ENCODE measurements at regions not wholly inside any gene's neighbourhood (a gene's known extent, or its start where the extent isn't known, plus 50 kb on each side); places are given as distances from the start of the nearest gene placed in this dataset.
"Not testable (repeated sequence)": the region's sequence is repeated elsewhere in the genome, so short reads cannot be mapped to it uniquely, and the experiment has no call there.

DNA sequence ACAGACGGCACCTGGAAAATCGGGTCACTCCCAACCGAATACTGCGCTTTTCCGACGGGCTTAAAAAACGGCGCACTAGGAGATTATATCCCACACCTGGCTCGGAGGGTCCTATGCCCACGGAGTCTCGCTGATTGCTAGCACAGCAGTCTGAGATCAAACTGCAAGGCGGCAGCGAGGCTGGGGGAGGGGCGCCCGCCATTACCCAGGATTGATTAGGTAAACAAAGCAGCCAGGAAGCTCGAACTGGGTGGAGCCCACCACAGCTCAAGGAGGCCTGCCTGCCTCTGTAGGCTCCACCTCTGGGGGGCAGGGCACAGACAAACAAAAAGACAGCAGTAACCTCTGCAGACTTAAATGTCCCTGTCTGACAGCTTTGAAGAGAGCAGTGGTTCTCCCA is 64.5 kb downstream of the SLC30A10 start:
- intact Hi-C loops (cut with micrococcal nuclease), result not testable (repeated sequence)

GRCh38 chr1:219862366-219862765 is 66.0 kb downstream of the SLC30A10 start:
- intact Hi-C loops (cut with micrococcal nuclease), result no loop called here

- intact Hi-C loops (cut with micrococcal nuclease), result no loop called here
These were observed 69.4 kb downstream of the SLC30A10 start for GRCh38 chr1:219858980-219859379.

DNA sequence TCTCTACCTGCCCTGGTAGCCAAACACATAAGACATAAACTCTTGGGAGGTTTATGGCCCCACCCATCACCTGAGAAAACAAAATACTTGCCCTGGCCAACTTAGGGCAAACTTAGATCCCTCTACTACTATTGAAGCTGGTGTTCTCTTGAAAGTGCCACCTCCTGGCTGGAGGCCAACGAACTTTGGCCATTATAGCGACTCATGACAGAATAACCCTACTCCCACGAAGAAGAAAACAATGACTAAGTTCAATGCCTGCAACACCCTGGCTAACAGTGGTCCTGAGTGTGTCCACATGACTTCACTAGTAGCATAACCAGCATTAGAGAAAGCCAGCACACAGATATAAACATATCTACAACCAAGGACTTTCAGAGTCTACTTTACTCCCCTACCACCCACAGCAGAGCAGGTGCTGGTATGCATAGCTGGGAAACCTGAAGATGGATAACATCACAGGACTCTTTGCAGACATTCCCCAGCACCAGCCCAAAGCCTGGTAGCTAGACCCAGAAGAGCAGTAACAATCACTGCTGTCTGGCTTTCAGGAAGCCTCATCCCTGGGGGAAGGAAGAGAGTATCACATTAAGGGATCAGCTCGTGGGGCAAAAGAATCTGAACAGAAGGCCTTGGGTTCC is 81.0 kb downstream of the SLC30A10 start:
- intact Hi-C loops (cut with micrococcal nuclease), result no loop called here

DNA sequence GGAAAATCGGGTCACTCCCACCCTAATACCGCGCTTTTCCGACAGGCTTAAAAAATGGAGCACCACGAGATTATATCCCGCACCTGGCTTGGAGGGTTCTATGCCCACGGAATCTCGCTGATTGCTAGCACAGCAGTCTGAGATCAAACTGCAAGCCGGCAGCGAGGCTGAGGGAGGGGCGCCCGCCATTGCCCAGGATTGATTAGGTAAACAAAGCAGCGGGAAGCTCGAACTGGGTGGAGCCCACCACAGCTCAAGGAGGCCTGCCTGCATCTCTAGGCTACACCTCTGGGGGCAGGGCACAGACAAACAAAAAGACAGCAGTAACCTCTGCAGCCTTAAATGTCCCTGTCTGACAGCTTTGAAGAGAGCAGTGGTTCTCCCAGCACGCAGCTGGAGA is 88.8 kb downstream of the SLC30A10 start:
- intact Hi-C loops (cut with micrococcal nuclease), result not testable (repeated sequence)

DNA sequence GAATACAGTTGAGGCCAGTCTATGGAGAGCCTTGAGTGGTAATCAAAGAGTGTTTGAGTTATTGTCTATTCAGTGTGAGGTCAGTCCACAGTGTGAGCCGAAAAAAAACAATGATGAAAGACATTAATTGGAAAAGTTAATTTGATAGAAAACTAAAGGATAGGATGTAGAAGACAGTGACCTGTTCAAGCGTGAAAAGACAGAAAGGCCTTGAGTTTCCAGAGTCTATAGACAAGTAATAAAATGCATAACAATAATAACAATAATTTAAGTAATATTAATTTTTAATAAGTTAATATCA is 90.4 kb downstream of the SLC30A10 start:
- intact Hi-C loops (cut with micrococcal nuclease), result loop anchor here (1.0 to 2.0 kb wide), 2 partner anchors 895 to 937 kb away; no protein-coding TSS in a partner anchor

GRCh38 chr1:219837274-219837993 is 90.9 kb downstream of the SLC30A10 start:
- intact Hi-C loops (cut with micrococcal nuclease), result loop anchor here (1.0 to 2.0 kb wide), 2 partner anchors 895 to 938 kb away; no protein-coding TSS in a partner anchor

- intact Hi-C loops (cut with micrococcal nuclease), result no loop called here
These were observed 93.9 kb downstream of the SLC30A10 start for GRCh38 chr1:219834314-219834917.

DNA sequence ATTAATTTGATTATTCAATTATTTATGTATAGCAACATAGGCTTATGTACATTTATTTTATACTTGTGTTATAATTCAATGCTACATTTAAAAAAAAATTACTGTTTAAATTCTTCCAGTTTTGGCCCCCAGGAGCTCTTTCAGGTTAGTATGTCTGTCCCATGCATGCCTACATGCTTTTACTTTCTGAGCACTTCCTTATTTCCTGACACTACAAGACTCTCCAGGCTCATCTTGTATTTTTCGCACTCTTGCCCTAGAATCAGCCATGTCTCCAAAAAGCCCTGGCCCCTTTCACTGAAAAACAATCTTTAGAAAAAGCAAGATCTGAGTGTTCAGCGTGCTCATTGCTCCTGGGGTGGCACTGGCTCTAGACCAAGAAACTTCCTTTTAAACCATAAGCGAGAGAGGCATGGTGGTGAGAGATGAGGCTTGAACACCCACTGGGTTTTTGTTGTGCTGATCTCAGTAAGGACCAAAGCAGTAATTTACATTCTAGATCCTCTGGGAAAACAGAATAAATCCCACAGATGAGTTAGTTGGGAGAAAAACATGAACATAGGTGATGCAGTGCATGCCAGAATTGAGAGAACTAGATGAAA is 95.0 kb downstream of the SLC30A10 start:
- intact Hi-C loops (cut with micrococcal nuclease), result no loop called here

DNA sequence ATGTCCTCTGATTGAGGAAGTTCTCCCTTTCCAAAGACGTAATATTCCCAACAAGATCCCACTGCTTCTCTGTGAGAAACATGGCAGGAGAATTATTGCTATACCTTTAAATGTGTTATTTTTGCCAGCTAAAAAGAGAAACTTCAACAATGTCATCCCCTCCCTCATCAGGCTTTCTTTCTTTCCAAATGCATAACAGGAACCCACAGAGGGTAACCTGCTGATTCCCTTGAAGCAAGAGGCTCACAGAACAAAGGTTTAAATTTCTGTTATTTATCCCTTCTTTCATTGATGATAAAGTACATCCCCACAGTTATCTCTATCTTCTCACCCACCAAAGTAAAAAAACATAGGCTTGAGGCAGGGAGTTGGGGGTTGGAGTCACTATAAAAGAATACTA is 102.1 kb downstream of the SLC30A10 start:
- intact Hi-C loops (cut with micrococcal nuclease), result no loop called here

DNA sequence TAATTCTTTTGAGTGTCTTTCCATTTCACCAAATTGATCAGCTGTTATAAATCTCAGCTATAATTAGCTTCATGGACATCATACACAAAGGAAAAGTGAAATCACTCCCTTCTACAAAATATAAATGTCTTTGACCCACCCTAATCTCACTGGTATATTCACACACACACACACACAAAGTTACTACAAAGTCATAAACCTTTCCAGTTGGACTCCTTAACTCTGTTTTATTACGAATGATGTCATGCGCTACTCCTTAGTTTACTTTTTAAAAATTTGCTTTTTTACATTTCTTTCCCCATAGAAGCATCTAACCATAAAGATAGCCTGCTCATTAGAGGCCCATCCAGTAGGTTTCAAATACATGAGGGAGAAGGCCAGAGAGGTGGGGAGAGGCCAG is 103.0 kb downstream of the SLC30A10 start:
- intact Hi-C loops (cut with micrococcal nuclease), result no loop called here

- intact Hi-C loops (cut with micrococcal nuclease), result no loop called here
These were observed 104.0 kb downstream of the SLC30A10 start for GRCh38 chr1:219824338-219824737.

DNA sequence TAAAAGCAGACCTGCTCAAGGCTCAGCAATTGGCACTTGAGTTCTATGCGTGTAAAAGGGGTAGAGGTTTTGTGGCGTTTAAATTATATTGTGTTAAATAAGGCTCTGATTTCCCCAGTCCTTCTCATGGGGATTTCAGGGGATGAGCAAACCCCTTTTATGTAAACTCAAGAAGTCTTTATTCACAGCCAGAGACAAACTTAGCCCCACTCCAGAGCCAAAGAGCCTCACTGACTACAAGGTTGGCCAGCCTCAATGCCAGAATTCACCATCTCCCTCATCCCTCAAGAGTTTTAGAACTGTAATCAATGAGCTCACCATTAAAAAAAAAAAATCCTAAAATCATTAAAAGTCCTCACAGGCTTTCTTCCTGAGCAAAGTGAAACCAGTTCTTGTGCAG is 107.8 kb downstream of the SLC30A10 start:
- intact Hi-C loops (cut with micrococcal nuclease), result no loop called here

GRCh38 chr1:219817914-219818313 is 110.4 kb downstream of the SLC30A10 start:
- intact Hi-C loops (cut with micrococcal nuclease), result no loop called here

DNA sequence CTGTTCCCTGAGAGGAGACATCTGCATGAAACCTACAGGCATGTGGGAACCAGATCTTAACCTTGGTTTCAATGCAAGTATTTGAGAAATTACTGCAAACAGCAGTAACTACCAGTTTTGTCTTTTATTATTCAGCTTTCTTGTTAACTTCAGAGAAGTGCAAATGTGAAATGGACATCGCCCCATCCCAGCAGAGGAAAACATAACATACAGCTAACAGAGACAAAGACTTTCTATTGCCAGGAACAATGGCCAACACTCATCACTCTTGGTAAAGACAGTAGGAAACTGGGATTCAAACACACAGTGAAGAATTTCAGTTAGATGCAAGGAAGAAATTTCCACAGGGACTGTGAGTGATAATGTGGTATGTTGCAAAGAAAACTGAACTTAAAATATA is 115.1 kb downstream of the SLC30A10 start:
- intact Hi-C loops (cut with micrococcal nuclease), result loop anchor here (2.0 kb wide), 1 partner anchor 396 kb away; no protein-coding TSS in a partner anchor

DNA sequence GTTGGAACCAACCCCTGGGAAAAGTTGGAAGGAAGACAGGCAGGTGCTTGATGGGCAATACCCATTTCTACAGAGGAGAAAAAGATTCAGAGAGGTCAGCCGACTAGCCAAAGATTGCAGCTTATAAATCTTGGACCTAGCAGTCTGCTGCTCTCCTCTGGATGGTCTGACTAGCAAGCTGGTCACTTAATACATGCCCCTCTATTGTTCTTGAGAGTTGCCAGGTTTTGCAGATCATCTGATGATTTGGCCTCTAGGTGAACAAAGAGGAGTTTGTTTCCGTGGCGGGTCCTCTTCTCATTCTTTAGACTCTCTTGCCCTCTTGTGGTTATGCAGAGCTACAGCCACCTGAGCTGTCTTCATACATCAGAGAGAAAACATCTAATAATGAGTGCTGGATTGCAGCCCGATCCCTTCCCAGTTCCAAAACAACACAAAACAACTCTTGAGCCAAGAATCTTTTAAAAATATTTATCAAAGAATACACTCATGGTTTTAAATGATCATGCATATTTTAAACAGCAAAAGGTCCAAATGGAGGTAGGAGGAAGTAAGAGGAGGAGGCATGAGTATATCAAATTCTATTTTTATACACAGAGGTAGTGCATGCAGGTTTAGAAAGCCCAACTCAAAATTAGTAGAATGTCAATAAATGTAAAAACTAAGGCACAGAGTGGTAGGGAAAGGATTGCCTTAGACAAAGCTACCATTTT is 115.7 kb downstream of the SLC30A10 start:
- intact Hi-C loops (cut with micrococcal nuclease), result loop anchor here (1.0 to 2.0 kb wide), 3 partner anchors 396 to 1482 kb away; no protein-coding TSS in a partner anchor

GRCh38 chr1:219812086-219812485 is 116.3 kb downstream of the SLC30A10 start:
- intact Hi-C loops (cut with micrococcal nuclease), result loop anchor here (1.0 to 2.0 kb wide), 3 partner anchors 395 to 1482 kb away; no protein-coding TSS in a partner anchor

- intact Hi-C loops (cut with micrococcal nuclease), result no loop called here
These were observed 117.9 kb downstream of the SLC30A10 start for GRCh38 chr1:219810451-219810850.

DNA sequence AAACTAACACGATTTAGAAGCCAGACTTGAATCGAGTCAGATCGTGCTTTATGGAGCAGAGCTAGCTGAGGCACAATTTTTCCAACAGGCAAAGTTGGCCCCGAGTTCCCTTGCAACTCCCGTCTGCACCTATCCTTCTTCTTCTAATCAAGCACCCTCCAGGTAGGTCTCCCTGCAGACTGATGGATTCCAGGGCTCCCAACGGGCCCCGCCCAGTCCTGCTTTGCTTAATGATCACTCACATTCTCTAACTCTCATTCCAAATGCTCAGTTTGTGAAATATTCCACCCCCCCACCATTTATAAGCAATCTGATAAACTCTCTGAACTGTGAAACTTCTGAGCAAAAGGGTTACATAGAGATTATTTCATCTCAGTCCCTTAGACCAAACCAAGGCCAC is 119.6 kb downstream of the SLC30A10 start:
- intact Hi-C loops (cut with micrococcal nuclease), result no loop called here

GRCh38 chr1:219806642-219807041 is 121.7 kb downstream of the SLC30A10 start:
- intact Hi-C loops (cut with micrococcal nuclease), result no loop called here

DNA sequence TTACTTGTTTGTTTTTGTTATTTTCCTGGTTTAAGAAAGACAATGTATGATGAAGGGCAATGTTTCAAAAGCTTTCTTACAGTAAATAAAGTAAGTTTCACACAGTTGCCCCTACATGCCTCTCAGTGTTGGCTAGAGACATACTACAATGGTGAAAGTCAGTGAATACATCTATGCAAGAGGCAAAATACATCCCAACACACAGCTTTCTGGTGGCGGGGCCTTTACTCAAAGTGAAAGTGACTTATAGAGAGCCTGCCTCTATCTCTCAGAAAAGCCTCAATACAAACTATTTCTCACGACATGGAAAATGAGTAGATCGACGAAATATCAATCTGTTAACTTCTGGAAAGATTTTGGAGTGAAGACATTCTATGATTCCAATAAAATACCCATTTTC is 122.3 kb downstream of the SLC30A10 start:
- intact Hi-C loops (cut with micrococcal nuclease), result no loop called here
